Astrocyte of the cerebellum (primary cell): ENCODE measurements at regions not wholly inside any gene's neighbourhood (a gene's known extent, or its start where the extent isn't known, plus 50 kb on each side); places are given as distances from the start of the nearest gene placed in this dataset.
"Not testable (repeated sequence)": the region's sequence is repeated elsewhere in the genome, so short reads cannot be mapped to it uniquely, and the experiment has no call there.

ENCODE experiments used
- DNase-seq: peaks from one replicate; pipeline ENCODE4 v3.0.0-alpha.2; 2011; ENCODE audit warnings: low read depth
- H3K4me3 ChIP-seq: 2 replicates; pipeline ENCODE4 v1.5.1; 2011; ENCODE audit warnings: mild to moderate bottlenecking, low read depth, low read length, moderate library complexity
- in situ Hi-C: cut with HindIII; loops from 2 replicates; pipeline ENCODE4 v1.10.0; 2017; ENCODE audit warnings: low sequenced_read_pairs
- TF ChIP-seq, protein P1 (sequence below): IDR thresholded peaks from 2 replicates; pipeline ENCODE4 v1.5.1; 2012; ENCODE audit warnings: low read length, low read depth, moderate library complexity, mild to moderate bottlenecking; ENCODE audit errors: missing control alignments

DNA sequence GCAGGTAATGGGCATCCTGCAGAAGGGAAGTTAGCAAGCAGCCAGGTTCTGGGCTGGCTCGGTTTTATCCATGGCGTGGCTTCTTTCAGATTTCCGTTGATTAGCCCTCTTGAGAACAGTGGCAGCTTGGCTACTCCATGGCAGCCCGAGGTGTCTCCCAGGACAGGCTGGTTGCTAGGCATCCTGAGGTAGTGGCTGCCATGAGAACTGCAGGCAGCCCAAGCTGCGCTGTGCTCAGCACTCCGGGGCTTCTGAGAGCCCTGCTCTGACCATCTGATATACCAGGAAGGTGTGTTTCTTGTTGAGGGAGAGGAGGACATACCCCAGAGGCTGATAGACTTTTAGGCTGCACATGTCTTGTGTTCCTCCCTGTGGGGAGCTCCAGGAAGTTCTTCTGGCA, 253.4 kb upstream of the CASK start:
- DNase-seq = no peak
- in situ Hi-C loops = no loop called here
- H3K4me3 ChIP-seq = no peak overlapping the region
- TF ChIP-seq, protein P1, sequence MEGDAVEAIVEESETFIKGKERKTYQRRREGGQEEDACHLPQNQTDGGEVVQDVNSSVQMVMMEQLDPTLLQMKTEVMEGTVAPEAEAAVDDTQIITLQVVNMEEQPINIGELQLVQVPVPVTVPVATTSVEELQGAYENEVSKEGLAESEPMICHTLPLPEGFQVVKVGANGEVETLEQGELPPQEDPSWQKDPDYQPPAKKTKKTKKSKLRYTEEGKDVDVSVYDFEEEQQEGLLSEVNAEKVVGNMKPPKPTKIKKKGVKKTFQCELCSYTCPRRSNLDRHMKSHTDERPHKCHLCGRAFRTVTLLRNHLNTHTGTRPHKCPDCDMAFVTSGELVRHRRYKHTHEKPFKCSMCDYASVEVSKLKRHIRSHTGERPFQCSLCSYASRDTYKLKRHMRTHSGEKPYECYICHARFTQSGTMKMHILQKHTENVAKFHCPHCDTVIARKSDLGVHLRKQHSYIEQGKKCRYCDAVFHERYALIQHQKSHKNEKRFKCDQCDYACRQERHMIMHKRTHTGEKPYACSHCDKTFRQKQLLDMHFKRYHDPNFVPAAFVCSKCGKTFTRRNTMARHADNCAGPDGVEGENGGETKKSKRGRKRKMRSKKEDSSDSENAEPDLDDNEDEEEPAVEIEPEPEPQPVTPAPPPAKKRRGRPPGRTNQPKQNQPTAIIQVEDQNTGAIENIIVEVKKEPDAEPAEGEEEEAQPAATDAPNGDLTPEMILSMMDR = no peak

DNA sequence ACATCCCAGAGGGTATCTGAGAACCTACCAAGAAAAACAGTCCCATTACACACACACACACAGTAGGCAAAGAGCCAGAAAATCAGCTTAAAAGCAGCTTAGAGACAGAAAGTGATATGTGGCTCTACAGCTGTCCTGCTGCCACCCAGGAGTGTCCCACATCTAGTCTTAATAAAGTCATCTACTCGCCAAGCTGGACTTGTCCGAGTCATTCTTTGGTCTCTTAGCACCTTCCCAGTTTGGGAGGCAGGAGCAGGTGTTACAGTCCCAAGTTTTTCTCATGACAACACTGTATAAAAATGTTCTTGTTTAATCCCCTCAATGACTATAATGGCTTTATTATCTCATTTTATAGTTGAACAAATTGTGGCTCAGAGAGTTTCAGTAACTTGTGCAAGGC, 252.5 kb upstream of the CASK start:
- in situ Hi-C loops = no loop called here

DNA sequence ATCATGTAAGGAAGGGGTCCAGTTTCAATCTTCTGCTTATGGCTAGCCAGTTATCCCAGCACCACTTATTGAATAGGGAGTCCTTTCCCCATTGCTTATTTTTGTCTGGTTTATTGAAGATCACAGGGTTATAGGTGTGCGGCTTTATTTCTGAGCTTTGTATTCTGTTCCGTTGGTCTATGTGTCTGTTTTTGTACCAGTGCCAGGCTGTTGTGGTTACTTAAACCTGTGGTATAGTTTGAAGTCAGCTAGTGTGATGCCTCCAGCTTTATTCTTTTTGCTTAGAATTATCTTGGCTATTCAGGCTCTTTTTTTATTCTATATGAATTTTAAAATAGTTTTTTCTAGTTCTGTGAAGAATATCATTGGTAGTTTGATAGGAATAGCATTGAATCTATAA, 234.6 kb upstream of the CASK start:
- H3K4me3 ChIP-seq, DNase-seq, in situ Hi-C loops: not testable (repeated sequence)

More for the DNA sequence above, 252.5 kb upstream of the CASK start:
- TF ChIP-seq, protein P1 = no peak
- H3K4me3 ChIP-seq = no peak overlapping the region
- no peak for DNase-seq

DNA sequence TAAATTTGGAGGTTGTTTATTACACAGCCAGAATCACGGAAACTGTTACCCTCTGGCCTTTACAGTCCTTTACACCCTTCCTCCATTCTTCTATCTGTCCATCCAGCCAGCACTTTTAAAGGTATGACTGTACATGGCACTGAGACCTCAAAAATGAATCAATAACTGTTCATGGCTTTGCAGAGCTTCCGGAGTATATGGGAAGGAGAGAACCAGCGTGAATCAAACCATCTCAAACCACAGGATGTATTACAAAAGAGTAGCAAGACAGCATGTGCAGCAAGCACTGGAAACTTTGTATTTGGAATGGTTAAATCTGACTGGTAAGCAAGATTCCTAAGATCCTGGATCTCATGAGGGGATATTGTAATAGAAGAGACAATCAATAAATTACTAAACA, 228.5 kb upstream of the CASK start:
- in situ Hi-C loops = no loop called here
- TF ChIP-seq, protein P1 = no peak
- DNase-seq = no peak
- no peak overlapping the region for H3K4me3 ChIP-seq

DNA sequence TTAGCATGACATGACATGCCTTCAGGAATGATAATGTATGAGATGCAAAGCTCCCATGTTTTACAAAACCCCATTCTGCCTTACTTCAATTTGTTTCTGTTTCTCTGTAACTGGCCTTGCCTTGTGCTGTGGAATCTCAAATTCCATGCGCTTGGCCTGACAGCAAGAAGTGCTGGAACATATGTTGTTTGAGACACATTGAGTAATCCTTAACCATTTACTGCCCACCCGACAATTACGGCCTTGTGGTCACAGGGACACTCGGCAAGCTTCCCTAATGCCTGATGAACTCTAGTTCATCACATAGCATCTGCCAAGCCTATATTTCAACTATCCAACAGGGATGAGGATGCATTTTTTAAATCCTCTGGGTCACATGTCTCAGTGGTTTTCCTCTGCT, 226.4 kb upstream of the CASK start:
- DNase-seq = no peak
- TF ChIP-seq, protein P1 = no peak
- H3K4me3 ChIP-seq = no peak overlapping the region
- in situ Hi-C loops = no loop called here

DNA sequence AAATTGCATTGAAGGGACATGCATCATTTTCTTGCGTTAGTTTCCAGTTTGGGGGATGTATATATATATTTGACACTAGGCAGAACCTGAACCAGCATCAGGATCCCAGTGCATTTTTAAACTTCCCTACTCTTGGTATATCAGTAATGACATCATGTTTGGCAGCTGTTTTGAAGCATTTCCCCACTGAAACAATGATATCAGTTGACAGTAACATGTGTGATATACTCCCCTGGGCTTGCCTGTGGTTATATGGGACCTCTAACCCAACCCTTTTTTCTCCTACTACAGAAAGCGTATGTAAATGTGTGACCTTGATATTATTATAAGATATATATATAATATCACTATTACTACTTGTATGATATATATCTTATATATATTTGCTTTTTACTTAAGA, 225.9 kb upstream of the CASK start:
- in situ Hi-C loops = no loop called here
- H3K4me3 ChIP-seq = no peak overlapping the region
- DNase-seq = no peak
- TF ChIP-seq, protein P1 = no peak

DNA sequence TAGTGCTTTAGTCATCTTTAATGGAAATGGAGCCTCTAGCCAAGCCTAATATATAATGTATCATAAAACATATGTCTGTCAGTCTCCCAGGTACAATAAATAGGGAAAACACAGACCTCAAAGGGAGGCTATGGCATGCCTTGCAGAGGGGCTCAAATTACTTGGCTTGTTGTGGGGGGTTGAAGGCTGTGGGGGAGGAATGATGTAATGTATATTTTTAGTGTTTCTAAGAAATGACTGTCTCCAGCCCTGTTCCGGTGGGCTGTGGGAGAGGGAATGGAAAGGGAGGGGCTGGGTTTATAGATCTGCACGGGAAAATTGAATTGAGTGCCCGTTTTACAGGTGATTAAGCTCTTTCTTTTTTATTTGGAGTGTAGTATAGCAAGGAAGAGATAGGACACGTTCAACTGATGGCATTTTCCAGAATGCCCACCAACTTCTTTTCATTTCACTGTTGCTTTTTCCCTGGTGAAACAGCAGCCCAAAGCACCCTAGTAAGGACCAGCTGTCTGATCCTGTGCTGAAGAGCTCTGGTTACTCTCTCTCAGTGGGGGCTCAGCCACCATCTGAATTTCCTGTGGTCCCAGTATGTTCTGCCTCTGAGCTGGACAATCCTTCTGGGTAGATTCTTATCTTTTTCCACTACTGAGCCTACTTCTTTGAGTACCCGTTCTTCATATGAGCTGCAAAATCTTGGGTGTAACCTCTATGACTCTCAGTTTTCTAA, 220.7 kb upstream of the CASK start:
- H3K4me3 ChIP-seq = no peak overlapping the region
- no peak for DNase-seq
- TF ChIP-seq, protein P1 = no peak
- in situ Hi-C loops = no loop called here
